A549 (cell line): ENCODE measurements at regions not wholly inside any gene's neighbourhood (a gene's known extent, or its start where the extent isn't known, plus 50 kb on each side); places are given as distances from the start of the nearest gene placed in this dataset.

Source experiments
- CHD2 ChIP-seq: fragments of 150-350 bp; IDR thresholded peaks from 2 replicates; pipeline ENCODE4 v1.6.1; 2014; ENCODE audit warnings: low read length; ENCODE audit not compliant: partially characterized antibody
- EP300 ChIP-seq, 2 experiments: fragments of >200 bp; sonication (Bioruptor Twin); formaldehyde crosslinking; IDR thresholded peaks; 2 replicates in 1 of 2; 3 replicates in 1 of 2; pipeline ENCODE4 v1.6.1; 2016 to 2017
- HOXA7 ChIP-seq: fragments of 250-450 bp; sonication (Bioruptor Pico); IDR thresholded peaks from 2 replicates; pipeline ENCODE4 v1.5.0; 2020; ENCODE audit warnings: mild to moderate bottlenecking, moderate library complexity
- KDM1A ChIP-seq: fragments of 200-600 bp; sonication (generic); IDR thresholded peaks from 2 replicates; pipeline ENCODE4 v1.6.1; 2016; ENCODE audit warnings: low read depth, mild to moderate bottlenecking
- POLR2A ChIP-seq: IDR thresholded peaks from 2 replicates; pipeline ENCODE4 v1.6.1; 2012; ENCODE audit warnings: mild to moderate bottlenecking, low read length
- SMC3 ChIP-seq: fragments of >200 bp; sonication (Bioruptor Twin); formaldehyde crosslinking; IDR thresholded peaks from 3 replicates; pipeline ENCODE4 v1.6.1; 2018; ENCODE audit warnings: inconsistent platforms
- TP53 ChIP-seq: fragments of 250-450 bp; sonication (Bioruptor Pico); IDR thresholded peaks from 2 replicates; pipeline ENCODE4 v1.5.0; 2021; ENCODE audit warnings: mild to moderate bottlenecking, moderate library complexity
- TF ChIP-seq, protein P1 (sequence below): fragments of >200 bp; sonication (Bioruptor Twin); formaldehyde crosslinking; IDR thresholded peaks from 3 replicates; pipeline ENCODE4 v1.5.1; 2016

DNA sequence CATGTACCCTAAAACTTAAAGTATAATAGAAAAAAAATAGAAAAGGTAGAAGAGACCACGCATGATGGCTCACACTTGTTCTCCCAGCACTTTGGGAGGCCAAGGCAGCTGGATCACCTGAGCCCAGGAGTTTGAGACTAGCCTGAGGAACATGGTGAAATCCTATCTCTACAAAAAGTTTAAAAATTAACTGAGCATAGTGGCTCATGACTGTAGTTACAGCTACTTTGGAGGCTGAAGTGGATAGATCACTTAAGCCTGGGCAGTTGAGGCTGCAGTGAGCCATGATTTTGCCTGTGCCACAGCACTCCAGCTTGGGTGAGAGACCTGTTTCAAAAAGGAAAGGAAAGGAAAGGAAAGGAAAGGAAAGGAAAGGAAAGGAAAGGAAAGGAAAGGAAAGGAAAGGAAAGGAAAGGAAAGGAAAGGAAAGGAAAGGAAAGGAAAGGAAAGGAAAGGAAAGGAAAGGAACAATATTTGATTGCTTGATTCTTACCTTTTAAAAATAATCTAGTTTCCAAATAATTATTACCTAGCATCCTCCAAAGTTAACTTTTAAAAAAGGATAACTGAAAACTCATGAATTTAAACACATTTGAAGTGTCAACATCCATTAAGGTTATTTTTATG is 99.9 kb upstream of the PAX6 start:
- TF ChIP-seq CHD2: no peak
- TF ChIP-seq, protein P1, sequence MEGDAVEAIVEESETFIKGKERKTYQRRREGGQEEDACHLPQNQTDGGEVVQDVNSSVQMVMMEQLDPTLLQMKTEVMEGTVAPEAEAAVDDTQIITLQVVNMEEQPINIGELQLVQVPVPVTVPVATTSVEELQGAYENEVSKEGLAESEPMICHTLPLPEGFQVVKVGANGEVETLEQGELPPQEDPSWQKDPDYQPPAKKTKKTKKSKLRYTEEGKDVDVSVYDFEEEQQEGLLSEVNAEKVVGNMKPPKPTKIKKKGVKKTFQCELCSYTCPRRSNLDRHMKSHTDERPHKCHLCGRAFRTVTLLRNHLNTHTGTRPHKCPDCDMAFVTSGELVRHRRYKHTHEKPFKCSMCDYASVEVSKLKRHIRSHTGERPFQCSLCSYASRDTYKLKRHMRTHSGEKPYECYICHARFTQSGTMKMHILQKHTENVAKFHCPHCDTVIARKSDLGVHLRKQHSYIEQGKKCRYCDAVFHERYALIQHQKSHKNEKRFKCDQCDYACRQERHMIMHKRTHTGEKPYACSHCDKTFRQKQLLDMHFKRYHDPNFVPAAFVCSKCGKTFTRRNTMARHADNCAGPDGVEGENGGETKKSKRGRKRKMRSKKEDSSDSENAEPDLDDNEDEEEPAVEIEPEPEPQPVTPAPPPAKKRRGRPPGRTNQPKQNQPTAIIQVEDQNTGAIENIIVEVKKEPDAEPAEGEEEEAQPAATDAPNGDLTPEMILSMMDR: no peak
- TF ChIP-seq SMC3: no peak
- no peak for TF ChIP-seq EP300 (IDR thresholded peaks at IDR 0.05)
- no peak for TF ChIP-seq KDM1A
- no peak for TF ChIP-seq POLR2A
- TF ChIP-seq HOXA7 (CRISPR knock-in tag): no peak
- no peak for TF ChIP-seq TP53
